Adrenal gland (tissue), 5 donors: ENCODE measurements at regions not wholly inside any gene's neighbourhood (a gene's known extent, or its start where the extent isn't known, plus 50 kb on each side); places are given as distances from the start of the nearest gene placed in this dataset.

Source experiments
- POLR2A ChIP-seq, 2 donors: fragments of 450-650 bp; IDR thresholded peaks; one replicate each; pipeline ENCODE4 v1.6.1; 2017; ENCODE audit warnings: antibody characterized with exemption in 2 of 2, mild to moderate bottlenecking in 2 of 2, moderate library complexity in 1 of 2
- TF ChIP-seq, protein P1 (sequence below), 6 experiments: fragments of 450-650 bp in 4 of 6; fragments of 200-600 bp in 2 of 6; sonication (generic) in 1 of 6; IDR thresholded peaks; 1 replicate in 5 of 6; 2 replicates in 1 of 6; pipeline versions ENCODE4 v1.5.1 to v1.8.0; 2016 to 2021; ENCODE audit warnings: antibody characterized with exemption in 6 of 6, mild to moderate bottlenecking in 2 of 6, moderate library complexity in 1 of 6
- donor health status: DM: no; HTN: no; CAD: no.

DNA sequence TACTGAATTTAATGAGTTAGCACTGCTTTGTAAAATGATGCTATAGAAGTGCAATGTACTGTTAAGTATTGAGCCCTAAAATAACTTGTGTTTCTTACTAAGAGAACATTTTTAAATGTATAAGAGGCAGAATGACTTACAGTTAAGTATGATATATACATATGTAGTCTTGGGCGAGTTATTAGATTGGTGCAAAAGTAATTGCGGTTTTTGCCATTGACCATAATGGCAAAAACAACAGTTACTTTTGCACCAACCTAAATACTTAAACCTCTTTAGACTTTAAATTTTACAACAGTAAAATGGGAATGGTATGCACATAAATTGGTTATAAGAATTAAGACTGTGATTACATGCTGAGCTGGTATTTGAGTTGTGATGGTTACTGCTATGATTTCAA, 79.8 kb downstream of the CNTN3 start:
- TF ChIP-seq, protein P1, sequence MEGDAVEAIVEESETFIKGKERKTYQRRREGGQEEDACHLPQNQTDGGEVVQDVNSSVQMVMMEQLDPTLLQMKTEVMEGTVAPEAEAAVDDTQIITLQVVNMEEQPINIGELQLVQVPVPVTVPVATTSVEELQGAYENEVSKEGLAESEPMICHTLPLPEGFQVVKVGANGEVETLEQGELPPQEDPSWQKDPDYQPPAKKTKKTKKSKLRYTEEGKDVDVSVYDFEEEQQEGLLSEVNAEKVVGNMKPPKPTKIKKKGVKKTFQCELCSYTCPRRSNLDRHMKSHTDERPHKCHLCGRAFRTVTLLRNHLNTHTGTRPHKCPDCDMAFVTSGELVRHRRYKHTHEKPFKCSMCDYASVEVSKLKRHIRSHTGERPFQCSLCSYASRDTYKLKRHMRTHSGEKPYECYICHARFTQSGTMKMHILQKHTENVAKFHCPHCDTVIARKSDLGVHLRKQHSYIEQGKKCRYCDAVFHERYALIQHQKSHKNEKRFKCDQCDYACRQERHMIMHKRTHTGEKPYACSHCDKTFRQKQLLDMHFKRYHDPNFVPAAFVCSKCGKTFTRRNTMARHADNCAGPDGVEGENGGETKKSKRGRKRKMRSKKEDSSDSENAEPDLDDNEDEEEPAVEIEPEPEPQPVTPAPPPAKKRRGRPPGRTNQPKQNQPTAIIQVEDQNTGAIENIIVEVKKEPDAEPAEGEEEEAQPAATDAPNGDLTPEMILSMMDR (IDR thresholded peaks at IDR 0.05): no peak
- TF ChIP-seq POLR2A (IDR thresholded peaks at IDR 0.05): no peak
